Left lung (tissue), 4 donors: ENCODE measurements at regions not wholly inside any gene's neighbourhood (a gene's known extent, or its start where the extent isn't known, plus 50 kb on each side); places are given as distances from the start of the nearest gene placed in this dataset.
"Not testable (repeated sequence)": the region's sequence is repeated elsewhere in the genome, so short reads cannot be mapped to it uniquely, and the experiment has no call there.

ENCODE experiments used
- ATAC-seq: fragments of 200-7000 bp; cut with Tn5 transposase; one replicate; pipeline ENCODE4 v1.9.1; 2020; ENCODE audit warnings: moderate library complexity
- DNase-seq, 4 donors: peaks; one replicate each; pipeline ENCODE4 v3.0.0-alpha.2; 2013 to 2020
- H3K27ac ChIP-seq, 2 donors: fragments of 200-600 bp; sonication (generic) in 1 of 2; one replicate each; pipeline versions ENCODE4 v1.5.0 to v1.8.0; 2020 to 2021
- H3K27me3 ChIP-seq, 2 donors: fragments of 200-600 bp; sonication (generic) in 1 of 2; one replicate each; pipeline versions ENCODE4 v1.5.0 to v1.8.0; 2020 to 2021
- H3K36me3 ChIP-seq, 2 donors: fragments of 200-600 bp; sonication (generic) in 1 of 2; one replicate each; pipeline versions ENCODE4 v1.5.0 to v1.8.0; 2020 to 2021
- H3K4me1 ChIP-seq, 2 donors: fragments of 200-600 bp; one replicate each; pipeline ENCODE4 v1.8.0; 2021
- H3K4me3 ChIP-seq, 2 donors: fragments of 200-600 bp; sonication (generic) in 1 of 2; one replicate each; pipeline versions ENCODE4 v1.5.0 to v1.8.0; 2020 to 2021; ENCODE audit warnings: mild to moderate bottlenecking in 1 of 2
- H3K9me3 ChIP-seq, 2 donors: fragments of 200-600 bp; sonication (generic) in 1 of 2; one replicate each; pipeline versions ENCODE4 v1.5.0 to v1.8.0; 2020 to 2021
- intact Hi-C, 2 donors: fragments of 100-400 bp; cut with DNase I; formaldehyde crosslinking; loops; one replicate each; pipeline versions ENCODE4 v1.11.2 to v1.14.2; 2022
- TF ChIP-seq, protein P1 (sequence below), 2 donors: fragments of 200-600 bp; sonication (generic) in 1 of 2; IDR thresholded peaks; one replicate each; pipeline versions ENCODE4 v1.5.0 to v1.8.0; 2021; ENCODE audit warnings: antibody characterized with exemption in 2 of 2
- donor health status: DM: no; HTN: yes; CAD: no.
- donor health status: DM: no; HTN: no; CAD: no.

DNA sequence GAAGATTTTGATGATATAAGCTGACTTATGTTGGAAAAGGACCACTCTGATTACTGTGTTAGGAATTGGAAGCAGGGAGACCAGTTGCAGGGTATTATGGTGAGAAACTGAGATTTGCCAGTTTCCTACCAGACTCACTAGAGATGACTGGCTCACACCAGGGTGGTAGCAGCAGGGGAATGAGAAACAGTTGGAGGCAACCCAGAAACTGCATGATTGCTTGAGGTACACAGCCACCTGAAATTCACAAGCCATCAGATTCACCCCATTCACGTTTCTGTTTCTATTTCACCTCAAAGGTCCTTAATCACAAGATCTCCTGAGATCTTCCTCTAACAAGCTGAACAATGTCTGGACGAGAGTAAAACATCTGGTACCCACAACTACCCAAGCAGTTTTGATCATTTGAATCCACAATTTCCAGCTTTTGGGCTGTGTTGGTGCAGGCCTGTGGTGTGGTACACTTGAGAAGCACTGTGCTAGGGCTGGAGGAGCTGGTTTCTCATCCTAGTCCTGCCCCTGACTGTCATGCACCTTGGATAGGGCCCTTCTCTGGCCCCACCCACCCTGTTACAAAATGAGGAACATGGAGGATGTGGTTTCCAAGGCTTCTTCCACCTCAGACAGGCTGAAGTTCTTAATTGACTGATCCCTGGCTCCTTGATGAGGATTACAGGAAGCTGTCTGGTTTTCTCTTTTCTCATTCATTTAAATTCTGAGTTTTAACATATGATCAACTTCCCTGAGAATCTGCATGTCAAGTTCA lies 233.4 kb downstream of the INSC start:
- no peaks in the 10 kb centered on the region for H3K4me1 ChIP-seq
- no peak overlapping the region for H3K27ac ChIP-seq
- no peaks in the 10 kb centered on the region for H3K36me3 ChIP-seq
- H3K27me3 ChIP-seq, result no peaks in the 10 kb centered on the region
- TF ChIP-seq, protein P1, sequence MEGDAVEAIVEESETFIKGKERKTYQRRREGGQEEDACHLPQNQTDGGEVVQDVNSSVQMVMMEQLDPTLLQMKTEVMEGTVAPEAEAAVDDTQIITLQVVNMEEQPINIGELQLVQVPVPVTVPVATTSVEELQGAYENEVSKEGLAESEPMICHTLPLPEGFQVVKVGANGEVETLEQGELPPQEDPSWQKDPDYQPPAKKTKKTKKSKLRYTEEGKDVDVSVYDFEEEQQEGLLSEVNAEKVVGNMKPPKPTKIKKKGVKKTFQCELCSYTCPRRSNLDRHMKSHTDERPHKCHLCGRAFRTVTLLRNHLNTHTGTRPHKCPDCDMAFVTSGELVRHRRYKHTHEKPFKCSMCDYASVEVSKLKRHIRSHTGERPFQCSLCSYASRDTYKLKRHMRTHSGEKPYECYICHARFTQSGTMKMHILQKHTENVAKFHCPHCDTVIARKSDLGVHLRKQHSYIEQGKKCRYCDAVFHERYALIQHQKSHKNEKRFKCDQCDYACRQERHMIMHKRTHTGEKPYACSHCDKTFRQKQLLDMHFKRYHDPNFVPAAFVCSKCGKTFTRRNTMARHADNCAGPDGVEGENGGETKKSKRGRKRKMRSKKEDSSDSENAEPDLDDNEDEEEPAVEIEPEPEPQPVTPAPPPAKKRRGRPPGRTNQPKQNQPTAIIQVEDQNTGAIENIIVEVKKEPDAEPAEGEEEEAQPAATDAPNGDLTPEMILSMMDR (IDR thresholded peaks at IDR 0.05), result no peak
- ATAC-seq (no peak), DNase-seq (no peak)
- intact Hi-C loops, result no loop called here
- no peak overlapping the region for H3K4me3 ChIP-seq
- no peaks in the 10 kb centered on the region for H3K9me3 ChIP-seq

DNA sequence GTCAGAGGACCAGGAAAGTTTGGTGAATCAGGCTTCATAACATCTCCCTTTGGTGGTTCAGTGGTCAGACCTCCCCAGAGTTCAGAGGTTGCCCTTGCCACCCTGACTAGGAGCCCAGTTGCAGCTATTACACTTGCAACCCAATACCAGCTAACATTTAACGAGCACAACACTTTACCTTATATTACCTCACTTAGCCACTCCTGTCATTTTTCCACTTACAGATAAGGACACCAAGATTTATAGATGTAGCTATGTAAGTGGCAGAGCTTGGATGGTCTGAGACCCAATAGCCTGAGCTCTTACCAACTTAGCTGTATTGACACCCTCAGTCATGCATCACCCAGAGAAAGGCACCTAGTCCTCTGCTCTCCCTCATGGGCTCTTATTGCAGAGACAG lies 234.7 kb downstream of the INSC start:
- ATAC-seq (no peak), DNase-seq (no peak)
- Histone ChIP-seq H3K36me3 (no peaks in the 10 kb centered on the region), H3K27me3 (no peaks in the 10 kb centered on the region), H3K4me3 (no peak overlapping the region), H3K9me3 (no peaks in the 10 kb centered on the region), H3K4me1 (no peaks in the 10 kb centered on the region), H3K27ac (no peak overlapping the region)
- TF ChIP-seq, protein P1 (IDR thresholded peaks at IDR 0.05), result no peak
- intact Hi-C loops, result no loop called here

DNA sequence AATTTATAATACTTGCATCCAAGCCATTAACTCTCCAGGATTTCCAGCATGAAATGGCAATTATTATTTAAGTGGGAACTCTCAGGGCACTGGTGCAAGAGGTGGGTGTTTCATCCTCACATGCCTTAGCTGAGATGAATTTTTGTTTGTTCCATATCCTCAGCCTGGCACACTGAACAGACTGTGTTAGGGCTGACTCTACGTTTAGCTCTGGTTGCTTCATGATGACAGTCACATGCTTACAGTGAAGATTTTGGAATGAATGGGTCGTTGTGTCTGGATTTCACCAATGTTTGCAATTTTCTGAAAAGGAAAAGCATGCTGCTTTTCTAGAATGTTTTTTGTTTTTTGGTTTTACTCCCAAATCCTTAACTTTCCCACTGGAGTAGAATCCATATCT lies 246.6 kb downstream of the INSC start:
- Histone ChIP-seq H3K36me3 (no peaks in the 10 kb centered on the region), H3K9me3 (no peaks in the 10 kb centered on the region), H3K27ac (no peak overlapping the region), H3K27me3 (no peaks in the 10 kb centered on the region), H3K4me1 (no peaks in the 10 kb centered on the region), H3K4me3 (no peak overlapping the region)
- TF ChIP-seq, protein P1 (IDR thresholded peaks at IDR 0.05), result no peak
- no peak for ATAC-seq
- intact Hi-C loops, result no loop called here
- DNase-seq, result no peak

DNA sequence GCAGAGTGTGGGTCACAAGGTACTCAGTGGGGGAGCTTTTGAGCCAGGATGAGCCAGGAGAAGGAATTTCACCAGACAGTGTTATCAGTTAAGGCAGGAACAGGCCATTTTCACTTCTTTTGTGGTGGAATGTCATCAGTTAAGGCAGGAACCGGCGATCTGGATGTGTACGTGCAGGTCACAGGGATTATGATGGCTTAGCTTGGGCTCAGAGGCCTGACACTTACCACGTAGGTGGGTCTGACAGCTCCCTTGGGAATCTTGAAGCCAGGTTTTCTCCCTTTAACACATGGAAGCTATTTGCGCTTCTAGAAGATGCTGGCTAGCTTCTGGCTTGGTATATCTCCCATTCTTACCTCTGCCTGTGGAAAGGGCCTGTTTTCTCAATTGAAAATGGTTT lies 250.6 kb downstream of the INSC start:
- DNase-seq, H3K36me3 ChIP-seq, ATAC-seq, H3K27me3 ChIP-seq, H3K4me3 ChIP-seq, H3K4me1 ChIP-seq, H3K27ac ChIP-seq, H3K9me3 ChIP-seq, intact Hi-C loops: not testable (repeated sequence)

DNA sequence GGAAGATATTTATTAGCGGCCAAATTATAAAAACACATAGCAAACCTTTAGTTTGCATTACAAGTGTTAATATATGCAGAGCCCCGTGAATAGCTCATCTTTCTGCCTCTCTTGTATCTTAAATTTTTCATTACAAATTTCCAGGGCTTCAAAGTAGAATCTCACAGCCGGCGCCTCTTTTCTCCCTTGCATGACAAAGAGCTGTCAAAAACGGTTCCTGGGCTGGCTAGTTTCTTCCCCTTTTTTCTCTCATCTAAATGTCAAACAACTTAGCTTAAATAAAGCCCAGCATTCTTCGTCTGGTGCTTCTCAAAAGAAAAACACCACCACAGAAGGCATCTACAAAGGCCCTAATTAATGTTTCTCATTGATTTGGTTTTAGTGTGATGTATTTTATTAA lies 253.0 kb downstream of the INSC start:
- H3K36me3 ChIP-seq, result no peaks in the 10 kb centered on the region
- DNase-seq (no peak), ATAC-seq (no peak)
- no peaks in the 10 kb centered on the region for H3K9me3 ChIP-seq
- no peak overlapping the region for H3K4me3 ChIP-seq
- no peak overlapping the region for H3K27ac ChIP-seq
- intact Hi-C loops, result no loop called here
- H3K27me3 ChIP-seq, result no peaks in the 10 kb centered on the region
- H3K4me1 ChIP-seq, result no peaks in the 10 kb centered on the region
- TF ChIP-seq, protein P1 (IDR thresholded peaks at IDR 0.05), result no peak
